HG02970 (cell line): ENCODE measurements at regions not wholly inside any gene's neighbourhood (a gene's known extent, or its start where the extent isn't known, plus 50 kb on each side); places are given as distances from the start of the nearest gene placed in this dataset.

Experiments used
- ATAC-seq: cut with Tn5 transposase; IDR thresholded peaks from one replicate; pipeline ENCODE4 v1.9.1; 2021; ENCODE audit warnings: mild to moderate bottlenecking, moderate library complexity, moderate number of reproducible peaks; ENCODE audit not compliant: unreplicated experiment, low FRiP score

GRCh38 chr16:79662122-79662521 lies 61.6 kb upstream of the MAF start:
- ATAC-seq: no peak

- ATAC-seq: no peak
These were observed 61.0 kb upstream of the MAF start for GRCh38 chr16:79661578-79661977.

GRCh38 chr16:79659344-79659743 lies 58.8 kb upstream of the MAF start:
- ATAC-seq: no peak

- ATAC-seq: no peak
These were observed 57.9 kb upstream of the MAF start for GRCh38 chr16:79658301-79659033.

GRCh38 chr16:79656553-79657115 lies 56.1 kb upstream of the MAF start:
- no peak for ATAC-seq

GRCh38 chr16:79653373-79653891 lies 52.9 kb upstream of the MAF start:
- ATAC-seq: no peak

GRCh38 chr16:79651363-79651762 lies 50.8 kb upstream of the MAF start:
- no peak for ATAC-seq
